Memory B cell (primary cell): ENCODE measurements at regions not wholly inside any gene's neighbourhood (a gene's known extent, or its start where the extent isn't known, plus 50 kb on each side); places are given as distances from the start of the nearest gene placed in this dataset.
"Not testable (repeated sequence)": the region's sequence is repeated elsewhere in the genome, so short reads cannot be mapped to it uniquely, and the experiment has no call there.

Experiments used
- ATAC-seq: fragments of 150-1000 bp; cut with Tn5 transposase; 2 replicates; pipeline ENCODE4 v1.10.0; 2021; ENCODE audit warnings: low read depth, mild to moderate bottlenecking, moderate library complexity
- DNase-seq, 2 donors: peaks; one replicate each; pipeline ENCODE4 v3.0.0; 2022; ENCODE audit warnings: low spot score in 2 of 2
- H3K27ac Mint-ChIP-seq: one replicate; pipeline ENCODE4 v1.8.0; 2022; ENCODE audit warnings: mild to moderate bottlenecking, moderate library complexity, mixed read lengths
- H3K27me3 Mint-ChIP-seq: one replicate; pipeline ENCODE4 v1.8.0; 2022; ENCODE audit warnings: mixed read lengths
- H3K36me3 Mint-ChIP-seq: one replicate; pipeline ENCODE4 v1.8.0; 2022; ENCODE audit warnings: mild to moderate bottlenecking, mixed read lengths
- H3K4me1 Mint-ChIP-seq: one replicate; pipeline ENCODE4 v1.8.0; 2022; ENCODE audit warnings: mixed read lengths
- H3K4me3 Mint-ChIP-seq: one replicate; pipeline ENCODE4 v1.8.0; 2022; ENCODE audit warnings: mild to moderate bottlenecking, moderate library complexity, mixed read lengths
- H3K9me3 Mint-ChIP-seq: one replicate; pipeline ENCODE4 v1.8.0; 2022; ENCODE audit warnings: mixed read lengths

DNA sequence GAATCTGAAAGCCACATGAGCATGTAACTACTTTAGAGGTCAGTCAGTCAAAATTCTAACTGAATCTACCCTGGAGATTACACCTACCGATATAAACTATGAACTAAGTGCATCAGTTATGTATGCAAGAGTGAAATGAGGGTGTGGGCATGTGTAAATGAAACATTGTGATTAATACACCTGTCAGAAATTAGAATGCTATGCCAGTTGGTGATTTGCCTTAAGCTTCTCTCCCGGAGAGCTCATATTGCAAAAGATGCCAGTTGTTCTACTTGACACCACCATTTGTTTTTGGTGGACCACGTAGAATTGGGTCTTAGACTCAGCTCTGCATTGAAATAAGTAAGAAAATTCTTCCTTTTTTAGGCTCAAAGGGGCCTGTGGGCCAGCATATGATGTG is 91.0 kb upstream of the KBTBD8 start:
- Mint-ChIP-seq H3K9me3 (peaks cover 5% of the 10 kb centered on the region), H3K4me3 (no peak overlapping the region), H3K27me3 (peaks cover 8% of the 10 kb centered on the region), H3K27ac (no peak overlapping the region), H3K4me1 (no peaks in the 10 kb centered on the region), H3K36me3 (peaks cover 2% of the 10 kb centered on the region)
- ATAC-seq, result no peak
- no peak for DNase-seq

DNA sequence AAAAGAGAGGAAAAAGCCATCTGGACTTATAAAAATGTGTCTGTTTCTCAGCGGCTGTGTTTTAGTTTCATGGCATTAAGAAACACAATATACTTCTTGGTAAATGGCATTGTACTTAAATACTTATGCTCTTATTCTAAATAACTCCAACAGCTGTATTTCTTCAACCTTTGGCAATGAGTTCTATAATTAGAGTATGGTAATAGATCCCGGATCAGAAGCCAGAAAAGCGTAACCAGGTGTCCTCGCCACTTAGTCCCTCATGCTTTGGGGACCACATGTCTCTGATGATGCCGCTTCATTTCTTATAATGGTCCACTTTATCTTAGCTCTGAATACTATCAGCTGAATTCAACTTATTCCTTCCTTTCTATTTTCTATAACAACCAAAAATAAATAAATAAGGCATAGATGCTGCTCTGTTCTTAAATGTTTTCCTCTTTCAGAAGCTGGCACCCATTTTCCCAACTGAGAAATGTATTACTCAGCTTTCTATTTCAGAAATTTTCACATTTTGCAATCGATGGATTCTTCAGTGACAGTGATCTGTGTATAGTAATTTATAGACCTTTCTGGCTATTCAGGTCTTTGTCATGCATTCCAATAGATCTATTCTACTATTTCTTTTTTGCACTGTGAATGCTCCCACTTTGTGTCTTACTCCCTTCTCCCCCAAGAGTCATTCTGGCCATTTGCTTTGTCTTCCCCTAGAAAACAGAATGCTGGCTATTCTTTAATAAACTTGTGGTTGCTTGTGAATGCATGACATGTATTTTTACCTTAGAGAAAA is 87.6 kb upstream of the KBTBD8 start:
- no peak overlapping the region for H3K27ac Mint-ChIP-seq
- H3K4me3 Mint-ChIP-seq, result no peak overlapping the region
- H3K9me3 Mint-ChIP-seq, result peaks cover 7% of the 10 kb centered on the region
- H3K36me3 Mint-ChIP-seq, result peaks cover 5% of the 10 kb centered on the region
- H3K4me1 Mint-ChIP-seq, result no peaks in the 10 kb centered on the region
- ATAC-seq (no peak), DNase-seq (no peak)
- peaks cover 3% of the 10 kb centered on the region for H3K27me3 Mint-ChIP-seq

DNA sequence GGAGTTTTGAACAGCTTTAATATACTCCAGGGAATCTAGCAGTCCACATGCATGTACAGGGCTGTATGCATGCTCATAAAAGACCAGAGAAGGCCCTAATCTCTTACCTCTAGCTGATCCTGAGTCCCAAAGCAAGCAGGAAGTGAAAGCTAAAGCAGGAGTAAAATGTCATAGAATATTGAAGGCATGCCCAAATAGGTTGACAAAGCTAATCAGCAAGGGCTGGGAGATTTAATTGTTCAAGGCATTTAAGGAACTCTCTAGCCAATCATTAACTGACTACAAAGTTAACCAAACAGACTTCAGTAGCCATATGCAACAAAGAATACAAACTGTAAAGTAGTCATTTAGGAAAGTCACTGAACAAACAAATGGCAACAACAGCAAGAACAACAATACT is 85.8 kb upstream of the KBTBD8 start:
- no peak overlapping the region for H3K4me3 Mint-ChIP-seq
- H3K27ac Mint-ChIP-seq, result no peak overlapping the region
- peaks cover 8% of the 10 kb centered on the region for H3K36me3 Mint-ChIP-seq
- no peaks in the 10 kb centered on the region for H3K4me1 Mint-ChIP-seq
- H3K9me3 Mint-ChIP-seq, result peaks cover 14% of the 10 kb centered on the region
- no peaks in the 10 kb centered on the region for H3K27me3 Mint-ChIP-seq
- DNase-seq (no peak), ATAC-seq (no peak)

DNA sequence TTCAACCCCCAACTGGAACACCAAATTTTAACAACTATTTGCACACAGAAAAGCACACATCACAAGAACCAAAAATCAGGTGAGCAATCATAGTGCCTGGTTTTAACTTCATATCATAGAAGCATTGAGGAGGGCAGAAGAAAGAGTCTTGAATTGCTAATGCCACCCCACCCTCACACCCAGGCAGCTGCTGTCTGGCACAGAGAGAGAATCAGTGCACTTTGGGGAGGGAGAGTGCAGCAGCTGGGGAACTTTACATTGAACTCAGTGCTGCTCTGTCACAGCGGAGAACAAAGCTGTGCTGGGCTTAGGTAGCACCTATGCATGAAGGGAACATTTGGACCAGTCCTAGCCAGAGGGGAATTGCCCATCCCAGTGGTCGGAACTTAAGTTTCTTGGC is 76.0 kb upstream of the KBTBD8 start:
- ATAC-seq, result no peak
- peaks cover 2% of the 10 kb centered on the region for H3K27me3 Mint-ChIP-seq
- H3K9me3 Mint-ChIP-seq, result peaks cover 2% of the 10 kb centered on the region
- DNase-seq, result no peak
- H3K27ac Mint-ChIP-seq, result no peak overlapping the region
- H3K4me1 Mint-ChIP-seq, result no peaks in the 10 kb centered on the region
- peaks cover 3% of the 10 kb centered on the region for H3K36me3 Mint-ChIP-seq
- no peak overlapping the region for H3K4me3 Mint-ChIP-seq

DNA sequence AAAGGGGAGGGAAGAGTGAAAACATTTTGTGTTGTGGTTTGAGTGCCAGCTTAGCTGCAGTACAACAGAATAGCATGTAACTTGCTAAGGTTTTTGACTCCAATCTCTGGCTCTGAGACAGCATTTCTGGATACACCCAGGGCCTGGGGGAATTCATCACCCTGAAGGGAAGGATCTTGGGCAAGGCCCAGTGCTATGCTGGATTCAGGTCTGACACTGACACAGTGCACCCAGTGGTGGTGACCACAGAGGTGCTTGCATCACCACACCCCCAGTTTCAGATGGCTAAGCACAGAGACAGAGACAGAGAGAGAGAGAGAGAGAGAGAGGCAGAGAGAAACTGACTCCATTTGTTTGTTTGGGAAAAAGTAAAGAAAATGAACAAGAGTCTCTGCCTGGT is 74.1 kb upstream of the KBTBD8 start:
- Mint-ChIP-seq H3K4me1 (no peaks in the 10 kb centered on the region), H3K27ac (no peak overlapping the region), H3K4me3 (no peak overlapping the region), H3K9me3 (peaks cover 2% of the 10 kb centered on the region), H3K27me3 (peaks cover 2% of the 10 kb centered on the region), H3K36me3 (peaks cover 3% of the 10 kb centered on the region)
- ATAC-seq, result no peak
- no peak for DNase-seq

DNA sequence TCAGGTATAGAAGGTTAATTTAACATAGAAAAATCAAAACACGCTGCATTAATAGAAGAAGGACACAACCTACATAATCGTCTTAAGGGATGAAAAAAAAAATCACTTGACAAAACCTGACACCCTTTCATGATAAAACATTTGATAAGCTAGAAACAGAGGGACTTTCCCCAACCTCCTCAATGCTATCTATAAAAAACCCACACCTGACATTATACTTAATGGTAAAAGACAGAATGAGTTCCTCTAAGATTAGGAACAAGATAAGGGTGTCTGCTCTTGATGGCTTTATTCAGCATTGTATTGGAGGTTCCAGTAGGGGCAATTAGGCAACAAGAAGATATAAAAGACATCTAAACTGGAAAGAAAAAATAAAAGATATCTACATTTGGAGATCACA is 69.9 kb upstream of the KBTBD8 start:
- no peaks in the 10 kb centered on the region for H3K4me1 Mint-ChIP-seq
- no peaks in the 10 kb centered on the region for H3K9me3 Mint-ChIP-seq

DNA sequence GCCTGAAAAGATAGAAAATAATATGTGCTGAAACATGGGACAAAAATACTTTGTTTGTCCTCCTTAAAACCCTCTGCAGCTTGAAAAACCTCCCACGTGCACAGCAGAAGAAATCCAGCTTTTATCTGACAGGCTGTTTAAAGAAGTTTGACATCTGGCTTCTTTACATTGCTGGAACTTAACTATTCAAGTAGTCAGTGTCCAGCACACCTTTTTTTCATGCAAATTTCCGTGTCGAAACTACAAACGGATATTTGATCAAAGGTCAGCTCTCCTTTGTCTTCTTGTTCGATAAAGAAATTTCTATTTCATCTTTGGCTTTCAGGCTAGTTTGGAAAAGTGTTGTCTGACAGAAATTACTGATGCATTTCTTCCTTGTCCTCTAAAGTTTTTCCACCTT is 66.8 kb upstream of the KBTBD8 start:
- Mint-ChIP-seq H3K4me3 (no peak overlapping the region), H3K27me3 (peaks cover 7% of the 10 kb centered on the region), H3K9me3 (no peaks in the 10 kb centered on the region), H3K27ac (no peak overlapping the region), H3K36me3 (no peaks in the 10 kb centered on the region), H3K4me1 (peaks cover 7% of the 10 kb centered on the region)
- DNase-seq, result no peak
- ATAC-seq, result no peak

More for the DNA sequence above, 69.9 kb upstream of the KBTBD8 start:
- ATAC-seq, result no peak
- no peak overlapping the region for H3K4me3 Mint-ChIP-seq
- H3K36me3 Mint-ChIP-seq, result no peaks in the 10 kb centered on the region
- H3K27me3 Mint-ChIP-seq, result peaks cover 5% of the 10 kb centered on the region
- DNase-seq, result no peak
- no peak overlapping the region for H3K27ac Mint-ChIP-seq

DNA sequence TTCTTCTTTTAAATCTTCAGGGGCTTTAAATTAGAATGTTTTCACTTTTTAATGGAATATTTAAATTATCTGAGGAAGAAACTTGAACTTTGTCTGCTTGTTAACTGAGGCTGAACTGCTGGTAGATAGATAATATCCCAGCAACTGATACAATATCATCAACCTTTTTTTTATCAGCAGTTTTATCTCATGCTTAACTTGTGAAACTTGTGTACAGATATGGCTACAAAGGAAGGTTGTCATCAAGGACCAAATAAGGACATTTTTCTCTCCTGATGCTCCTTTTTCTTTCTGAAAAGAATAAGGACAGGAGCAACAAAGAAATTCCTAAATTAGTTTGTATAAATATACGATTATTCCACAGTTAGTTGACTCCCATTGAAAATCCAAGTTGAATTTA is 66.4 kb upstream of the KBTBD8 start:
- Mint-ChIP-seq H3K4me3 (no peak overlapping the region), H3K27ac (no peak overlapping the region), H3K4me1 (peaks cover 7% of the 10 kb centered on the region), H3K9me3 (no peaks in the 10 kb centered on the region), H3K36me3 (no peaks in the 10 kb centered on the region), H3K27me3 (peaks cover 7% of the 10 kb centered on the region)
- no peak for DNase-seq
- no peak for ATAC-seq

DNA sequence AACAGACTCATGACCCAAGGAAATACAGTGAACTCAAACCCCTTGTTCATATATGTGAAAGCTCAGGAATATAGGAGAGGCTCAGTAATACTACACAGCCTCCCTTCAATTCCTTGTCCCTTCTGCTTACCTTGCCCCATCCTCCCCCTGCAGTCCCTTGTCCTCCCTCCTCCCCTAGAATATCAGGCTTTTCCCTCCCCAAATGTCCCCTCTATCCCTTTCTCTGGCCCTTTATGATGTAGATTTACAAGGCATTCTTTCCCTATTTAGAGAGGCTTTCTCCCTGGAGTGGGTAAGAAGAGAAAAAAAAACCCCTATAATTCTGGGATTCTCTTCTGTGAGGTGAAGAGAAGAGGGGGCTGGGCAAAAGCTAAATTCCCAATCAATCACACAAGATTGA is 64.9 kb upstream of the KBTBD8 start:
- H3K27ac Mint-ChIP-seq, result no peak overlapping the region
- DNase-seq (no peak), ATAC-seq (no peak)
- H3K36me3 Mint-ChIP-seq, result no peaks in the 10 kb centered on the region
- no peak overlapping the region for H3K4me3 Mint-ChIP-seq
- H3K9me3 Mint-ChIP-seq, result no peaks in the 10 kb centered on the region
- peaks cover 7% of the 10 kb centered on the region for H3K4me1 Mint-ChIP-seq
- peaks cover 7% of the 10 kb centered on the region for H3K27me3 Mint-ChIP-seq

DNA sequence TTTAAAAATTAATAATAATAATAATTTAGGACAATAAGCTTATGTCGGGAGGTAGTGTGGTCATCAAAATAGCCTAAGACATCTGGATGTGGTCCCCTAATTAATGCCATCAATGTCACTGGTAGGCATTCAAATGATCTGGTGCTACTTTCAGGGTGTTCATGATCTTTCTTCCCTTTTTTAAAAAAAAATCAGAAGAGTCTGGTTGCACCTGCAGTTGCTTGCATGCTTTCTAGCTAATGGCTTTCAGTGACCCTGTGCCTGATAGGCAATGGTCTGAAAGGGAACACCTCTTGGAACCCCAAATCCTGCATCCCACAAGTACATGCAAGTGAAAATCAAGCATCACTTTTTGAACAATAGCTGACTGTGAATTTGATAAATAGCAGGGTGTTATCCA is 64.1 kb upstream of the KBTBD8 start:
- H3K4me1 Mint-ChIP-seq, result peaks cover 7% of the 10 kb centered on the region
- DNase-seq, result no peak
- H3K36me3 Mint-ChIP-seq, result no peaks in the 10 kb centered on the region
- no peak overlapping the region for H3K27ac Mint-ChIP-seq
- peaks cover 7% of the 10 kb centered on the region for H3K27me3 Mint-ChIP-seq
- no peaks in the 10 kb centered on the region for H3K9me3 Mint-ChIP-seq
- no peak overlapping the region for H3K4me3 Mint-ChIP-seq
- ATAC-seq, result peak; percentile 29

DNA sequence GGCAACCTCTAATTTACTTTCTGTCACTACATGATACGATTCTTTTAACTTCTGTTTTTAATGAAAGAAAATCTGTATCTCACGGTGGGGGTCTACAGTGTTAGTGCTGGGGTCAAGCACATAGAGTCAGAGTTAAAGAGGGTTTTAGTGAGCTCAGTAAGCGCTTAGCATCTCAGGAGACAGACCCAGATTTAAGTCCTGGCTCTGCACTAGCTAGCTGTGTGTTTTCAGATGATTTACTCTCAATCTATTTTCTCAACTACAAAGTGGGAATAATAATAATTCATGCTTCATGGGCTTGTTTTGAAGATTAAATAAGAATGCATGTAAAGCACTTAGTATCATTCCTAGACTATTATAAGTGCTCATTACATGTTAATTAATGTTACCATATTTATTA is 63.4 kb upstream of the KBTBD8 start:
- ATAC-seq, result no peak
- H3K27me3 Mint-ChIP-seq, result peaks cover 7% of the 10 kb centered on the region
- no peaks in the 10 kb centered on the region for H3K36me3 Mint-ChIP-seq
- no peaks in the 10 kb centered on the region for H3K9me3 Mint-ChIP-seq
- no peak for DNase-seq
- H3K27ac Mint-ChIP-seq, result no peak overlapping the region
- peaks cover 7% of the 10 kb centered on the region for H3K4me1 Mint-ChIP-seq
- H3K4me3 Mint-ChIP-seq, result no peak overlapping the region

DNA sequence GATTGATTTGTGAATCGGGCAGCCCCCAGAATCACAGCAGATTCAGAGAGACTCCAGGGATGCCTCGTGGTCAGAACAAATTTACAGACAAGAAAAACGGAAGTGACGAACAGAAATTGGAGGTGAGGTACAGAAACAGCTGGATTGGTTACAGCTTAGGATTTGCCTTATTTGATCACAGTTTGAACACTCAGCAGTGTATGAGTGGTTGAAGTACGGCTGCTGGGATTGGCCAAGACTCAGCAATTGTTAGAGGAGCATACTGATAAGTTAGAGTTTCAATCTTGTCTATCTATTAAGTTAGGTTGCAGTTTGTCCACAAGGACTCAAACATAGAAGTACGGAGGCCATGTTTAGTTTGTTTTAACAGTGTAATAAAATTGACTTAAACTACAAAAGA is 61.1 kb upstream of the KBTBD8 start:
- not testable (repeated sequence) for H3K4me3 Mint-ChIP-seq, H3K27me3 Mint-ChIP-seq, H3K4me1 Mint-ChIP-seq, H3K27ac Mint-ChIP-seq, ATAC-seq, DNase-seq, H3K9me3 Mint-ChIP-seq, H3K36me3 Mint-ChIP-seq

DNA sequence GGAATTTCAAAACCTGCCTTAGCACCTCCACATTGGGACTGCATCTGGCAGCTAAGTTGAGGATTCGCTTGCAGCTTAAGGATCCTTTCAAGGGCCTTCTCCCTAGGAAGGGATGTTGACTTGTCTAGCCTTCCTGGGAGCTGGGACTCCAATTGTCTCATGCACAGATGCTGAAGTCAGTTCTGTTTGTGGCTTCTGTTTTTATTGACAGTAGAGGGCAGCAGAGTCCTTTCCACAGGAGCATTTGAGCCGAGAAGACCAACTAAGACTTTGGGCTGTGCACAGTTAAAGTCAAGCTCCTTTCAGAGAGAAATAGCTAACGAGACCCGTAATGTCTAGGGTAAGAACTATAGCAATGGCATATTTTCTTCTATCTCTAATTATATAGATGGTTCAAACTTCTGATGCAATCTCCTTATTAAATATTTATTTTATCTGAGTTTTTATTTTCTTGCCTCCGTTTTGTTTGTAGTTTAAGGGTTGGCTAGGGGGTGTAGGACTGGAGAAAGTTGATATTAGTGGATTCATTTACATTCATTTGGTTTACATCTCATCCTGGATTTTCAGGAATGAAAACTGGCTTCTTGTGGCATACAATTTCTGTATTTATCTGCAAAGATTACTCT is 59.7 kb upstream of the KBTBD8 start:
- peak; percentile 68 for ATAC-seq
- no peak overlapping the region for H3K27ac Mint-ChIP-seq
- peaks cover under 1% of the 10 kb centered on the region for H3K36me3 Mint-ChIP-seq
- no peaks in the 10 kb centered on the region for H3K9me3 Mint-ChIP-seq
- peak; percentile 27 to 46 for DNase-seq
- no peak overlapping the region for H3K4me3 Mint-ChIP-seq
- H3K4me1 Mint-ChIP-seq, result peaks cover 6% of the 10 kb centered on the region
- peaks cover under 1% of the 10 kb centered on the region for H3K27me3 Mint-ChIP-seq

DNA sequence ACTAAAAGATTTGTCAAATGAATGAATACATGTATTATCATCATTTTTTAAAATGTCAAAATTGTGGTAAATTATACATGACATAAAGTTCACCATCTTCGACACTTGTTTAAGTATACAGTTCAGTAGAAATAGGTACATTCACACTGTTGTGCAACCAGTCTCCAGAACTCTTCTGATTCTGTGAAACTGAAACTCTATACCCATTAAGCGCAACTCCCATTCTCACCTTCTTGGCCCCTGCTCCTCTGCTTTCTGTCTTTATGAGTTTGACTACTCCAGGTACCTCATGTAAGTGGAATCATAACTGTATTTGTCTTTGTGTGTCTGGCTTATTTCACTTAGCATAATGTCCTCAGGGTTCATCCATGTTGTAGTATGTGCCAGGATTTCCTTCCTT is 50.1 kb upstream of the KBTBD8 start:
- H3K27me3 Mint-ChIP-seq, result no peaks in the 10 kb centered on the region
- no peak overlapping the region for H3K27ac Mint-ChIP-seq
- H3K4me3 Mint-ChIP-seq, result no peak overlapping the region
- ATAC-seq (no peak), DNase-seq (no peak)
- peaks cover 2% of the 10 kb centered on the region for H3K36me3 Mint-ChIP-seq
- no peaks in the 10 kb centered on the region for H3K9me3 Mint-ChIP-seq
- H3K4me1 Mint-ChIP-seq, result no peaks in the 10 kb centered on the region
